ENCODE measurements at regions not wholly inside any gene's neighbourhood (a gene's known extent, or its start where the extent isn't known, plus 50 kb on each side); places are given as distances from the start of the nearest gene placed in this dataset.

- no peak for TF ChIP-seq CTCF (conservative IDR thresholded peaks at IDR 0.05; ENCODE audit: low read depth, low read length)
- no peak for DNase-seq (ENCODE audit: low read depth)
- no peak overlapping the region for H3K4me3 ChIP-seq (ENCODE audit: low read length)
Measured at GRCh38 chr13:83221813-83222241, 660.4 kb downstream of the SLITRK1 start.

GRCh38 chr13:83221256-83221655 lies 661.0 kb downstream of the SLITRK1 start:
- DNase-seq (ENCODE audit: low read depth) = no peak
- H3K4me3 ChIP-seq (ENCODE audit: low read length) = no peak overlapping the region
- TF ChIP-seq CTCF (conservative IDR thresholded peaks at IDR 0.05; ENCODE audit: low read depth, low read length) = no peak

- H3K4me3 ChIP-seq (ENCODE audit: low read length) = no peak overlapping the region
- TF ChIP-seq CTCF (conservative IDR thresholded peaks at IDR 0.05; ENCODE audit: low read depth, low read length) = no peak
- no peak for DNase-seq (ENCODE audit: low read depth)
Measured at GRCh38 chr13:83220241-83220640, 662.0 kb downstream of the SLITRK1 start.

- DNase-seq (ENCODE audit: low read depth) = no peak
- no peak overlapping the region for H3K4me3 ChIP-seq (ENCODE audit: low read length)
- no peak for TF ChIP-seq CTCF (conservative IDR thresholded peaks at IDR 0.05; ENCODE audit: low read depth, low read length)
Measured at GRCh38 chr13:83219832-83220231, 662.4 kb downstream of the SLITRK1 start.

GRCh38 chr13:83216479-83217245 lies 665.6 kb downstream of the SLITRK1 start:
- no peak for DNase-seq (ENCODE audit: low read depth)
- no peak for TF ChIP-seq CTCF (conservative IDR thresholded peaks at IDR 0.05; ENCODE audit: low read depth, low read length)
- no peak overlapping the region for H3K4me3 ChIP-seq (ENCODE audit: low read length)

GRCh38 chr13:83215627-83216026 lies 666.6 kb downstream of the SLITRK1 start:
- no peak overlapping the region for H3K4me3 ChIP-seq (ENCODE audit: low read length)
- no peak for TF ChIP-seq CTCF (conservative IDR thresholded peaks at IDR 0.05; ENCODE audit: low read depth, low read length)
- DNase-seq (ENCODE audit: low read depth) = no peak

GRCh38 chr13:83214452-83214851 lies 667.8 kb downstream of the SLITRK1 start:
- TF ChIP-seq CTCF (conservative IDR thresholded peaks at IDR 0.05; ENCODE audit: low read depth, low read length) = no peak
- DNase-seq (ENCODE audit: low read depth) = no peak

More at GRCh38 chr13:83214452-83214851, 667.8 kb downstream of the SLITRK1 start:
- no peak overlapping the region for H3K4me3 ChIP-seq (ENCODE audit: low read length)
